Activated naive CD4-positive, alpha-beta T cell treated with anti-CD3 and anti-CD28 coated beads for 36 hours (primary cell): ENCODE measurements at regions not wholly inside any gene's neighbourhood (a gene's known extent, or its start where the extent isn't known, plus 50 kb on each side); places are given as distances from the start of the nearest gene placed in this dataset.

Source experiments
- CTCF ChIA-PET: fragments of 350-600 bp; sonication (Branson Sonifier 250); formaldehyde crosslinking; loops from one replicate; lab custom pipeline; 2021; ENCODE audit warnings: antibody characterized with exemption; lab: Charles Lee
- DNase-seq: peaks from one replicate; pipeline ENCODE4 v3.0.0-alpha.2; 2020
- H3K27ac Mint-ChIP-seq: one replicate; pipeline ENCODE4 v1.8.0; 2021; ENCODE audit warnings: mild to moderate bottlenecking, mixed read lengths
- H3K27me3 Mint-ChIP-seq: one replicate; pipeline ENCODE4 v1.8.0; 2021; ENCODE audit warnings: low read depth, mixed read lengths
- H3K36me3 Mint-ChIP-seq: one replicate; pipeline ENCODE4 v1.8.0; 2021; ENCODE audit warnings: low read depth, mixed read lengths
- H3K4me1 Mint-ChIP-seq: one replicate; pipeline ENCODE4 v1.8.0; 2021; ENCODE audit warnings: low read depth, mixed read lengths
- H3K4me3 Mint-ChIP-seq: one replicate; pipeline ENCODE4 v1.8.0; 2021; ENCODE audit warnings: mild to moderate bottlenecking, moderate library complexity, mixed read lengths
- H3K9me3 Mint-ChIP-seq: one replicate; pipeline ENCODE4 v1.8.0; 2021; ENCODE audit warnings: mixed read lengths
- intact Hi-C: fragments of 100-400 bp; cut with micrococcal nuclease; formaldehyde crosslinking; loops from one replicate; pipeline ENCODE4 v1.15.1; 2023

DNA sequence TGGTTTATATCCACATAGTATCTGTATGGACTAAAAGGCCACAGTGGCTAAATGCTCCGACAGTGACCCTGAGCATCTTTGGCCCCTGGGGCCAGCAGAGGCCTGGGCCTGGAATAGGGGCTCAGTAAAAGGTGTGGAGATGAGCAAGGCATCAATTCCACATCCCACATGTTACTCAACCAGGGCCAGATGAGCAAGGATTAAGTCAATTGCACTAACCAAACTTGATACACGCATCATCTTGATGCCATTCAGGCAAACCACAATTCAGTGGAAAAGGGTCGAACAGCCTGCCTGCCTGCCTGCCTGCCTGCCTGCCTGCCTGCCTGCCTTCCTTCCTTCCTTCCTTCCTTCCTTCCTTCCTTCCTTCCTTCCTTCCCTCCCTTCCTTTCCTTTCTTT is 53.5 kb upstream of the DNAJA2 start:
- Mint-ChIP-seq H3K4me3 (no peak overlapping the region), H3K4me1 (no peaks in the 10 kb centered on the region), H3K27me3 (no peaks in the 10 kb centered on the region), H3K27ac (no peak overlapping the region), H3K9me3 (no peaks in the 10 kb centered on the region), H3K36me3 (no peaks in the 10 kb centered on the region)
- intact Hi-C loops, result no loop called here
- CTCF ChIA-PET, result no interaction called here
- no peak for DNase-seq

DNA sequence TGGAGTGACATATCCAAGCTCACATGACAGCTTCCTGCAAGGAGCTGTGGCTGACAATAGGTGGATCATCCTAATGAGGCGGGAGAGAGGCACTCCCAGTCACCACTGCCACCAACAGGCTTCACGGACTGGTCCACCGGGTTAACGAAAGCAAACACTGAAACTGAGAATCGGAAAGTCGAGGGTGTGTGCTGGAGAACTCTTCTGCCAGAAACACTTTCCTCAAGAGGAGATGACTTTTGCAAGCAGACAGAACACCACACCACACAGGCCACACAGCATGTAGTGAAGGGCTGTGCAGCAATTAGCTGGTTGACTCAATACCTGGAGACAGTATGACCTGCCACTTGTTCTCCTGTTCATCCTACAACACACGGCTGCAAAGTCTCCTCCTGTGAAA is 53.0 kb upstream of the DNAJA2 start:
- no peaks in the 10 kb centered on the region for H3K4me1 Mint-ChIP-seq

DNA sequence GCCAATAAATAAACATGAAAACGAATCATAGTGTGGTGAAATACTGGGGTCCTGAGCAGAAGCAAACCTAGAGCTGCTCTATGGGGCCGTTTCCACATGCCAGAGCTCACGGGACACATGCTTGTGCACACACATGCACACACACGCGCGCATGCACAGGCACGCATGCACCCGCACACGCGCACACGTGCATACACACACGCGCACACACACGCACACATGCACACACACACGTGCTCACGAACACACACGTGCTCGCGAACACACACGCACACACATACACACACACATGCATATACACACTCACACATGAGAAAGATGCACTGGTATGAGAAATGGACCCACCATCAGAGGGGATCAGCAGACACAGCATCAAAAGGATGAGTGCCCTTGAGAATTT is 52.2 kb upstream of the DNAJA2 start:
- Mint-ChIP-seq H3K27ac (no peak overlapping the region), H3K9me3 (no peaks in the 10 kb centered on the region), H3K4me3 (no peak overlapping the region), H3K36me3 (no peaks in the 10 kb centered on the region), H3K4me1 (no peaks in the 10 kb centered on the region), H3K27me3 (no peaks in the 10 kb centered on the region)
- intact Hi-C loops, result no loop called here
- no peak for DNase-seq
- CTCF ChIA-PET, result interaction anchor here (1.2 kb wide), 1 partner anchor 11 kb away, joined by 3 read pairs; no protein-coding TSS in a partner anchor

More for the DNA sequence above, 53.0 kb upstream of the DNAJA2 start:
- Mint-ChIP-seq H3K36me3 (no peaks in the 10 kb centered on the region), H3K4me3 (no peak overlapping the region), H3K9me3 (no peaks in the 10 kb centered on the region), H3K27me3 (no peaks in the 10 kb centered on the region), H3K27ac (no peak overlapping the region)
- intact Hi-C loops, result no loop called here
- CTCF ChIA-PET, result no interaction called here
- no peak for DNase-seq
